Smooth muscle cell (in vitro differentiated cells): ENCODE measurements at regions not wholly inside any gene's neighbourhood (a gene's known extent, or its start where the extent isn't known, plus 50 kb on each side); places are given as distances from the start of the nearest gene placed in this dataset.

ENCODE experiments used
- DNase-seq: peaks from one replicate; lab custom pipeline; 2025; ENCODE audit not compliant: unreplicated experiment; lab: John Stamatoyannopoulos, UW
- H2AFZ ChIP-seq: fragments of 200-600 bp; sonication (generic); 2 replicates; pipeline ENCODE4 v1.6.0; 2016; ENCODE audit warnings: antibody characterized with exemption, low read depth, mild to moderate bottlenecking
- H3F3A ChIP-seq: fragments of 200-600 bp; sonication (generic); 2 replicates; pipeline ENCODE4 v1.6.0; 2017; ENCODE audit warnings: antibody characterized with exemption, low read depth
- H3K27ac ChIP-seq: fragments of 200-600 bp; sonication (generic); 2 replicates; pipeline ENCODE4 v1.5.1; 2016; ENCODE audit warnings: low read depth, mild to moderate bottlenecking
- H3K27me3 ChIP-seq: fragments of 200-600 bp; sonication (generic); 2 replicates; pipeline ENCODE4 v1.6.1; 2016; ENCODE audit warnings: low read depth, mild to moderate bottlenecking
- H3K36me3 ChIP-seq: fragments of 200-600 bp; sonication (generic); 2 replicates; pipeline ENCODE4 v1.5.1; 2016; ENCODE audit warnings: low read depth
- H3K4me1 ChIP-seq: fragments of 200-600 bp; sonication (generic); 2 replicates; pipeline ENCODE4 v1.5.1; 2016; ENCODE audit warnings: low read depth
- H3K4me2 ChIP-seq: fragments of 200-600 bp; sonication (generic); 2 replicates; pipeline ENCODE4 v1.6.0; 2016; ENCODE audit warnings: mild to moderate bottlenecking
- H3K4me3 ChIP-seq: fragments of 200-600 bp; sonication (generic); 2 replicates; pipeline ENCODE4 v1.5.1; 2016; ENCODE audit warnings: mild to moderate bottlenecking
- H3K79me2 ChIP-seq: fragments of 200-600 bp; sonication (generic); 2 replicates; pipeline ENCODE4 v1.6.0; 2016; ENCODE audit warnings: low read depth, mild to moderate bottlenecking
- H3K9ac ChIP-seq: fragments of 200-600 bp; sonication (generic); 2 replicates; pipeline ENCODE4 v1.6.0; 2016; ENCODE audit warnings: low read depth
- H3K9me3 ChIP-seq: fragments of 200-600 bp; sonication (generic); replicated peaks from 2 replicates; pipeline ENCODE4 v1.5.1; 2016; ENCODE audit warnings: low read depth
- H4K20me1 ChIP-seq: fragments of 200-600 bp; sonication (generic); 2 replicates; pipeline ENCODE4 v1.6.0; 2016; ENCODE audit warnings: low read depth
- WGBS: methylation state at CpG from one replicate; pipeline ENCODE4 v1.1.7; 2016; ENCODE audit warnings: low lambda C conversion rate; 5-methylcytosine and 5-hydroxymethylcytosine counted together
- TF ChIP-seq, protein P1 (sequence below): fragments of 200-600 bp; sonication (generic); IDR thresholded peaks from 2 replicates; pipeline ENCODE4 v1.5.1; 2017; ENCODE audit warnings: borderline replicate concordance, mild to moderate bottlenecking, antibody characterized with exemption; ENCODE audit not compliant: insufficient read depth, poor library complexity, severe bottlenecking

DNA sequence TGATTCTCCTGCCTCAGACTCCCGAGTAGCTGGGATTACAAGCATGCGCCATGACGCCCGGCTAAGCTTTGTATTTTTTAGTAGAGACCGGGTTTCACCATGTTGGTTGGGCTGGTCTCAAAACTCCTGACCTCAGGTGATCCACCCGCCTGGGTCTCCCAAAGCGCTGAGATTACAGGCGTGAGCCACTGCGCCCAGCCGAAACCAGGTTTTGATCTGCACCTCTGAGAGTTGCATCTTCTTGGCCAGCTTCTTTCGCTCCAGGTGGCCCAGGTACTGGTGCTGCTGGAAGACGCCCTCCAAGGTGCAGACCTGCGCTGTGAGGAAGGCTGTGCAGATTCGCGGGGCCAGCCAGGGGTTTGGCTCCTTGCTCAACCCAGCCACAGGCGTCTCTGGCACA lies 275.4 kb upstream of the LRRC3B start:
- H3K36me3 ChIP-seq, result no peaks in the 10 kb centered on the region
- H3K4me2 ChIP-seq, result no peak overlapping the region
- no peak overlapping the region for H3K27ac ChIP-seq
- H3K9me3 ChIP-seq, result no peaks in the 10 kb centered on the region
- H3F3A ChIP-seq, result no peaks in the 10 kb centered on the region
- H2AFZ ChIP-seq, result no peak overlapping the region
- TF ChIP-seq, protein P1, sequence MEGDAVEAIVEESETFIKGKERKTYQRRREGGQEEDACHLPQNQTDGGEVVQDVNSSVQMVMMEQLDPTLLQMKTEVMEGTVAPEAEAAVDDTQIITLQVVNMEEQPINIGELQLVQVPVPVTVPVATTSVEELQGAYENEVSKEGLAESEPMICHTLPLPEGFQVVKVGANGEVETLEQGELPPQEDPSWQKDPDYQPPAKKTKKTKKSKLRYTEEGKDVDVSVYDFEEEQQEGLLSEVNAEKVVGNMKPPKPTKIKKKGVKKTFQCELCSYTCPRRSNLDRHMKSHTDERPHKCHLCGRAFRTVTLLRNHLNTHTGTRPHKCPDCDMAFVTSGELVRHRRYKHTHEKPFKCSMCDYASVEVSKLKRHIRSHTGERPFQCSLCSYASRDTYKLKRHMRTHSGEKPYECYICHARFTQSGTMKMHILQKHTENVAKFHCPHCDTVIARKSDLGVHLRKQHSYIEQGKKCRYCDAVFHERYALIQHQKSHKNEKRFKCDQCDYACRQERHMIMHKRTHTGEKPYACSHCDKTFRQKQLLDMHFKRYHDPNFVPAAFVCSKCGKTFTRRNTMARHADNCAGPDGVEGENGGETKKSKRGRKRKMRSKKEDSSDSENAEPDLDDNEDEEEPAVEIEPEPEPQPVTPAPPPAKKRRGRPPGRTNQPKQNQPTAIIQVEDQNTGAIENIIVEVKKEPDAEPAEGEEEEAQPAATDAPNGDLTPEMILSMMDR, result no peak
- no peaks in the 10 kb centered on the region for H3K79me2 ChIP-seq
- no peaks in the 10 kb centered on the region for H3K4me1 ChIP-seq
- H3K27me3 ChIP-seq, result no peaks in the 10 kb centered on the region
- H3K9ac ChIP-seq, result no peak overlapping the region
- H3K4me3 ChIP-seq, result no peak overlapping the region
- no peak for DNase-seq
- no peaks in the 10 kb centered on the region for H4K20me1 ChIP-seq
- WGBS, result 91% methylated on average over 16 of the region's 16 CpGs

GRCh38 chr3:26350853-26351252 lies 271.7 kb upstream of the LRRC3B start:
- no peaks in the 10 kb centered on the region for H3F3A ChIP-seq
- TF ChIP-seq, protein P1, result no peak
- H3K79me2 ChIP-seq, result no peaks in the 10 kb centered on the region
- H2AFZ ChIP-seq, result no peak overlapping the region
- H4K20me1 ChIP-seq, result no peaks in the 10 kb centered on the region
- no peak for DNase-seq
- H3K4me2 ChIP-seq, result no peak overlapping the region
- peak overlapping the region; percentile 46 for H3K27ac ChIP-seq
- no peak overlapping the region for H3K4me3 ChIP-seq
- H3K9ac ChIP-seq, result no peak overlapping the region
- H3K27me3 ChIP-seq, result no peaks in the 10 kb centered on the region
- H3K9me3 ChIP-seq, result no peaks in the 10 kb centered on the region
- WGBS, result 42% methylated on average over 2 of the region's 2 CpGs
- no peaks in the 10 kb centered on the region for H3K36me3 ChIP-seq
- H3K4me1 ChIP-seq, result no peaks in the 10 kb centered on the region

DNA sequence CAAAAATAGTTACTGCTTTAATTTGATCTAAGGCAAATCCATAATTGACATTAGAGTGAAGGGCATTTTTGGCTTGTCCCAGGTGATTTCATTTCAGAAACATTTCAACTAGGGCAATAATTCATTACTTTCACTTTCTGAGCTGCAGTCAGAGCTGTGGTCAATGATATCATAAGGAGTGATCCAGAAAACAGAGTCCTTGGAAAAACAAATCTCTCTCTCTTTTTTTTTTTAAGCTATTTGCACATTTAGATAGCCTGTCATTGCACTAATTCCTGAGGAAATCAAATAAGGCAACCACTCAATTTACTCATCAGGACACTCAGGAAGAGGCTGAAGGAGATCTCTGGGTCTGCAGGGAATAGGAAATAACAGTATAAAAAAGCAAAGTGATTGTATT lies 269.5 kb upstream of the LRRC3B start:
- H3K36me3 ChIP-seq, result no peaks in the 10 kb centered on the region
- H2AFZ ChIP-seq, result no peak overlapping the region
- no peak overlapping the region for H3K9ac ChIP-seq
- H3K27ac ChIP-seq, result peak overlapping the region; percentile 42
- H3F3A ChIP-seq, result no peaks in the 10 kb centered on the region
- no peaks in the 10 kb centered on the region for H3K4me1 ChIP-seq
- H4K20me1 ChIP-seq, result no peaks in the 10 kb centered on the region
- no peak overlapping the region for H3K4me3 ChIP-seq
- no peak overlapping the region for H3K4me2 ChIP-seq
- DNase-seq, result no peak
- no peaks in the 10 kb centered on the region for H3K79me2 ChIP-seq
- TF ChIP-seq, protein P1, result no peak
- H3K9me3 ChIP-seq, result no peaks in the 10 kb centered on the region
- no peaks in the 10 kb centered on the region for H3K27me3 ChIP-seq

DNA sequence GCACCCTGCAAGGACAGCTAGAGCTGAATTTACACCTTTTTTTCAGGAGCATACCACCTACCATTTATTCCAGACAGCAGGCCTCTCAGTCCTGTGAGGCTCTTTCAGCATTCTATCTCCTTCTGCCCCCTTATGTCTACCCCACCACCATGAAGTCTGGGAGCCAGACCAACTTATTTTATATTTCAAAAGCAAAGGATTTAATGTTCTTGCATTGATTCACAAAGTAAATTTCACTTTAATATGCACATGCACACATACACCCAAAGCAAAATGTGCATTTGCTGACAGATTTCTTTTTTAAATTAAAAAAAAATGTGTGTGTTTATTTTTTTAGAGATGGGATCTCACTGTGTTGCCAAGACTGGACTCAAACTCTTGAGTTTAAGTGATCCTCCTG lies 264.2 kb upstream of the LRRC3B start:
- no peaks in the 10 kb centered on the region for H3K79me2 ChIP-seq
- no peak overlapping the region for H2AFZ ChIP-seq
- H4K20me1 ChIP-seq, result no peaks in the 10 kb centered on the region
- DNase-seq, result no peak
- no peaks in the 10 kb centered on the region for H3F3A ChIP-seq
- TF ChIP-seq, protein P1, result no peak
- no peak overlapping the region for H3K4me3 ChIP-seq
- no peak overlapping the region for H3K4me2 ChIP-seq
- no peaks in the 10 kb centered on the region for H3K36me3 ChIP-seq
- H3K27ac ChIP-seq, result no peak overlapping the region
- no peaks in the 10 kb centered on the region for H3K9me3 ChIP-seq
- H3K9ac ChIP-seq, result no peak overlapping the region
- no peaks in the 10 kb centered on the region for H3K27me3 ChIP-seq
- H3K4me1 ChIP-seq, result no peaks in the 10 kb centered on the region
